Caco-2 (cell line): ENCODE measurements at regions not wholly inside any gene's neighbourhood (a gene's known extent, or its start where the extent isn't known, plus 50 kb on each side); places are given as distances from the start of the nearest gene placed in this dataset.
A peak's percentile ranks its signal among the peaks of the same experiment; 100 is the strongest.

Experiments
- BruUV-seq: library from RNA; stranded (reverse); fragments of 400-500 nt; replicated peaks from 2 replicates; lab custom pipeline; 2021; lab: Mats Ljungman, UMichigan
- CTCF ChIA-PET: fragments of 300-600 bp; sonication (Branson Sonifier 250); formaldehyde crosslinking; loops from one replicate; lab custom pipeline; 2022; ENCODE audit warnings: antibody characterized with exemption; lab: Charles Lee
- POLR2A ChIA-PET: fragments of 300-600 bp; sonication (Branson Sonifier 250); formaldehyde crosslinking; loops from one replicate; lab custom pipeline; 2022; ENCODE audit warnings: antibody characterized with exemption; lab: Charles Lee
- DNase-seq, 2 experiments: peaks; one replicate each; pipeline versions ENCODE4 v3.0.0 to v3.0.0-alpha.2; 2020 to 2022
- H3K27me3 ChIP-seq: replicated peaks from 2 replicates; pipeline ENCODE4 v1.6.0; 2011; ENCODE audit warnings: low read length; ENCODE audit not compliant: control insufficient read depth, insufficient read depth
- H3K36me3 ChIP-seq: 2 replicates; pipeline ENCODE4 v1.5.1; 2011; ENCODE audit warnings: low read length; ENCODE audit not compliant: control insufficient read depth, insufficient read depth
- H3K4me1 ChIP-seq: fragments of 250-450 bp; sonication (Bioruptor Pico); 2 replicates; pipeline ENCODE4 v1.5.1; 2020; ENCODE audit warnings: mild to moderate bottlenecking
- H3K4me3 ChIP-seq: 2 replicates; pipeline ENCODE4 v1.5.1; 2011; ENCODE audit warnings: low read depth, mild to moderate bottlenecking, control low read depth, low read length
- H3K9me3 ChIP-seq: fragments of 250-450 bp; sonication (Bioruptor Pico); 2 replicates; pipeline ENCODE4 v1.5.1; 2020; ENCODE audit warnings: mild to moderate bottlenecking, moderate library complexity
- H3K27ac Mint-ChIP-seq: one replicate; pipeline ENCODE4 v1.8.0; 2022; ENCODE audit warnings: mixed read lengths; ENCODE audit not compliant: unreplicated experiment
- H3K27me3 Mint-ChIP-seq: one replicate; pipeline ENCODE4 v1.8.0; 2022; ENCODE audit warnings: mixed read lengths; ENCODE audit not compliant: insufficient read depth, unreplicated experiment
- H3K36me3 Mint-ChIP-seq: one replicate; pipeline ENCODE4 v1.8.0; 2022; ENCODE audit warnings: mild to moderate bottlenecking, mixed read lengths; ENCODE audit not compliant: insufficient read depth, unreplicated experiment
- H3K4me1 Mint-ChIP-seq: one replicate; pipeline ENCODE4 v1.8.0; 2022; ENCODE audit warnings: low read depth, mixed read lengths; ENCODE audit not compliant: unreplicated experiment
- H3K4me3 Mint-ChIP-seq: one replicate; pipeline ENCODE4 v1.8.0; 2022; ENCODE audit warnings: mild to moderate bottlenecking, moderate library complexity, mixed read lengths; ENCODE audit not compliant: unreplicated experiment
- H3K9me3 Mint-ChIP-seq: one replicate; pipeline ENCODE4 v1.8.0; 2022; ENCODE audit warnings: mixed read lengths; ENCODE audit not compliant: unreplicated experiment
- intact Hi-C: fragments of 100-400 bp; cut with micrococcal nuclease; formaldehyde crosslinking; loops from one replicate; pipeline ENCODE4 v1.10.0; 2022; ENCODE audit not compliant: unreplicated experiment
- TF ChIP-seq, protein P1 (sequence below), 2 experiments: fragments of 200-600 bp in 1 of 2; IDR thresholded peaks; 1 replicate in 1 of 2; 2 replicates in 1 of 2; pipeline versions ENCODE4 v1.5.1 to v1.8.0; 2011 to 2022; ENCODE audit warnings: antibody characterized with exemption in 1 of 2, control low read depth in 1 of 2, inconsistent platforms in 1 of 2, low read depth in 1 of 2, low read length in 1 of 2, mild to moderate bottlenecking in 1 of 2, moderate library complexity in 1 of 2; ENCODE audit not compliant: insufficient read depth in 1 of 2, severe bottlenecking in 1 of 2, unreplicated experiment in 1 of 2

DNA sequence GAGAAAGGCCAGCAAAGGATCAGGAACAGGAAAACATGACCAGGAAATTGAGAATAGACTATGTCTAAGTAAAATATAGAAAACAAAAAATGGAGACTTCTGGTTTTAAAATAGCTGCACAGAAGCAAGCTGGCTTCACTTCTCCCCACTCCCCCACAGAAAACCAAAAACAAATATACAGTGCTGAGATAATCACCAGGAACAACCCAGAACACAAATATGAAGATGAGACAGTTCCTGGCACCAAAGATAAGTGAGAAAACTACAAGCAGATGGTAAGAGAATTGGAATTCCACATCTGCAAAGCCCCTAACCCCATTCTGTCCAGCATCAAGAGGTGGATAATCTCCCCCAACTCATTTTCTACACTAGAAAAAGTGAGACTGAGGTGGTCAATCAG is 397.7 kb downstream of the SUCLA2 start:
- no peak for DNase-seq
- POLR2A ChIA-PET, result no interaction called here
- no peaks in the 10 kb centered on the region for H3K27me3 ChIP-seq
- TF ChIP-seq, protein P1, sequence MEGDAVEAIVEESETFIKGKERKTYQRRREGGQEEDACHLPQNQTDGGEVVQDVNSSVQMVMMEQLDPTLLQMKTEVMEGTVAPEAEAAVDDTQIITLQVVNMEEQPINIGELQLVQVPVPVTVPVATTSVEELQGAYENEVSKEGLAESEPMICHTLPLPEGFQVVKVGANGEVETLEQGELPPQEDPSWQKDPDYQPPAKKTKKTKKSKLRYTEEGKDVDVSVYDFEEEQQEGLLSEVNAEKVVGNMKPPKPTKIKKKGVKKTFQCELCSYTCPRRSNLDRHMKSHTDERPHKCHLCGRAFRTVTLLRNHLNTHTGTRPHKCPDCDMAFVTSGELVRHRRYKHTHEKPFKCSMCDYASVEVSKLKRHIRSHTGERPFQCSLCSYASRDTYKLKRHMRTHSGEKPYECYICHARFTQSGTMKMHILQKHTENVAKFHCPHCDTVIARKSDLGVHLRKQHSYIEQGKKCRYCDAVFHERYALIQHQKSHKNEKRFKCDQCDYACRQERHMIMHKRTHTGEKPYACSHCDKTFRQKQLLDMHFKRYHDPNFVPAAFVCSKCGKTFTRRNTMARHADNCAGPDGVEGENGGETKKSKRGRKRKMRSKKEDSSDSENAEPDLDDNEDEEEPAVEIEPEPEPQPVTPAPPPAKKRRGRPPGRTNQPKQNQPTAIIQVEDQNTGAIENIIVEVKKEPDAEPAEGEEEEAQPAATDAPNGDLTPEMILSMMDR (IDR thresholded peaks at IDR 0.05; ENCODE audit: insufficient read depth in 1 of 2, low read depth in 1 of 2, low read length in 1 of 2, severe bottlenecking in 1 of 2, unreplicated experiment in 1 of 2), result no peak
- intact Hi-C loops, result no loop called here
- CTCF ChIA-PET, result no interaction called here
- H3K36me3 Mint-ChIP-seq, result no peaks in the 10 kb centered on the region
- no peak overlapping the region for H3K27ac Mint-ChIP-seq
- H3K4me3 Mint-ChIP-seq, result no peak overlapping the region
- no peaks in the 10 kb centered on the region for H3K4me1 ChIP-seq
- H3K36me3 ChIP-seq, result no peaks in the 10 kb centered on the region
- H3K9me3 ChIP-seq, result no peaks in the 10 kb centered on the region; the same call in 1 of the 2 replicates
- H3K4me1 Mint-ChIP-seq, result no peaks in the 10 kb centered on the region
- no peak overlapping the region for H3K4me3 ChIP-seq
- no peaks in the 10 kb centered on the region for H3K9me3 Mint-ChIP-seq
- peaks cover 4% of the 10 kb centered on the region for H3K27me3 Mint-ChIP-seq
- BruUV-seq, result no TSS peak

DNA sequence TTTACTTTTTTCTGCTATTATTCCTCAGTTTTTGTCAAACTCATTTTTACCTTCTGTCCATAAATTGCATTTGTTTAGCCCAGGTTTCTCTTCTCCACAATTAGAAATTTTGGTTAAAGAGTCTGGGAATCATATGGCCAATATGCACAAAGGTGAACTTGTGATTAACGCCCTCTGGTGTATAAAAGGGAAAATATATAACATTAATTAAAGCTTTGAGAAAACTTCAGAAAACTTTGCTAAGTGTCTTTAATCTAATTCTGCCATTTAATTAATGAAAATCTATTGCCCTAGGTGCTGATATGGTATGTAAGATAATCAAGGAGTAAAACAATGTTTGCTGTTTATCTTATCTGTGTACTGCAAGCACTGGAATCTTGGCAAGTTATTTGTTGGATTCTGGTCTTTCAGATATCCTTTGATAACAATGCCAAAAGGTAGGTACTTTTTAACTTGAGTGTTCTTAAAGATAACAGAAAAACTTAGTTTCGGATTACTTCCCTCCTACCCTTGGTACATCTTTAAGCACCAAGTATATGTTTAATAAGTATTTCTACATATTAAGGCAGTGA is 402.6 kb downstream of the SUCLA2 start:
- Mint-ChIP-seq H3K9me3 (peaks cover 8% of the 10 kb centered on the region), H3K27ac (no peak overlapping the region), H3K27me3 (no peaks in the 10 kb centered on the region), H3K4me3 (no peak overlapping the region), H3K36me3 (no peaks in the 10 kb centered on the region), H3K4me1 (no peaks in the 10 kb centered on the region)
- Histone ChIP-seq H3K36me3 (no peaks in the 10 kb centered on the region), H3K4me3 (no peak overlapping the region), H3K27me3 (no peaks in the 10 kb centered on the region), H3K9me3 (peaks cover 2% of the 10 kb centered on the region), H3K4me1 (no peaks in the 10 kb centered on the region)
- TF ChIP-seq, protein P1 (IDR thresholded peaks at IDR 0.05; ENCODE audit: insufficient read depth in 1 of 2, low read depth in 1 of 2, low read length in 1 of 2, severe bottlenecking in 1 of 2, unreplicated experiment in 1 of 2), result peak in 1 of 2 experiments; percentile 8
- POLR2A ChIA-PET, result no interaction called here
- no peak for DNase-seq
- no TSS peak for BruUV-seq
- CTCF ChIA-PET, result no interaction called here
- intact Hi-C loops, result loop anchor here (1.0 kb wide), 1 partner anchor 624 kb away; no protein-coding TSS in a partner anchor

DNA sequence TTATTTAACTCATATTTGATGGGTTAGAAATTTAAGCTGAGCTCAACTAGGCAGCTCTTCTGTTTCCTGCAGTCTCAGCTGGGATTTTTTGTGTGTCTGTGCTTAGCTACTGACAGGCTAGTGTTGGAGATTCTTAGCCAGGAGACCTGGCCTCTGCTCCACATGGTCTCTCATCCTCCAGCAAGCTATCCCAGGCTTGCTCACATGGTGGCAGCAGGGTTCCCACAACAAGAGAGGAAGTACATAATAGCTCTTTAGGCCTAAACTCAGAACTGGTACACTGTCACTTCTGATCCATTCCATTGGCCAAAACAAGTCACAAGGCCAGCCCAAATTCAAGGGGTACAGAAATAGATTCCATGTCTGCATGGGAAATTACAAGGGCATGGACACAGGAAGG is 406.2 kb downstream of the SUCLA2 start:
- DNase-seq, result peak; percentile 23 to 47
- H3K4me1 Mint-ChIP-seq, result no peaks in the 10 kb centered on the region
- TF ChIP-seq, protein P1 (IDR thresholded peaks at IDR 0.05; ENCODE audit: insufficient read depth in 1 of 2, low read depth in 1 of 2, low read length in 1 of 2, severe bottlenecking in 1 of 2, unreplicated experiment in 1 of 2), result peak; percentile 14 to 34
- no peaks in the 10 kb centered on the region for H3K27me3 Mint-ChIP-seq
- H3K27ac Mint-ChIP-seq, result no peak overlapping the region
- Histone ChIP-seq H3K9me3 (peaks cover 2% of the 10 kb centered on the region), H3K4me1 (no peaks in the 10 kb centered on the region), H3K36me3 (no peaks in the 10 kb centered on the region), H3K4me3 (no peak overlapping the region), H3K27me3 (no peaks in the 10 kb centered on the region)
- intact Hi-C loops, result no loop called here
- no peak overlapping the region for H3K4me3 Mint-ChIP-seq
- ChIA-PET CTCF (no interaction called here), POLR2A (no interaction called here)
- BruUV-seq, result no TSS peak
- H3K36me3 Mint-ChIP-seq, result no peaks in the 10 kb centered on the region
- peaks cover 26% of the 10 kb centered on the region for H3K9me3 Mint-ChIP-seq
